Keratinocyte (primary cell): ENCODE measurements at regions not wholly inside any gene's neighbourhood (a gene's known extent, or its start where the extent isn't known, plus 50 kb on each side); places are given as distances from the start of the nearest gene placed in this dataset.
A peak's percentile ranks its signal among the peaks of the same experiment; 100 is the strongest.

Source experiments
- DNase-seq: peaks from one replicate; pipeline ENCODE4 v3.0.0-alpha.2; 2011; ENCODE audit warnings: low read depth, missing footprints, low spot score
- FAIRE-seq: peaks from 2 replicates; lab custom pipeline; 2011; peaks lifted over from hg19 to GRCh38; lab: Jason Lieb, UNC
- H2AFZ ChIP-seq: 2 replicates; pipeline ENCODE4 v1.6.0; 2012; ENCODE audit warnings: low read length, control low read depth, inconsistent platforms; ENCODE audit not compliant: control insufficient read depth
- H3K27ac ChIP-seq: 2 replicates; pipeline ENCODE4 v1.5.1; 2011; ENCODE audit warnings: low read length; ENCODE audit not compliant: control insufficient read depth, insufficient read depth
- H3K27me3 ChIP-seq: 3 replicates; pipeline ENCODE4 v1.6.0; 2011; ENCODE audit warnings: low read length; ENCODE audit not compliant: control insufficient read depth, insufficient read depth; ENCODE audit errors: extremely low read depth
- H3K36me3 ChIP-seq, 2 experiments: 2 replicates in 1 of 2; 3 replicates in 1 of 2; pipeline ENCODE4 v1.5.1; 2011; ENCODE audit warnings: low read length in 2 of 2, mild to moderate bottlenecking in 1 of 2; ENCODE audit not compliant: control insufficient read depth in 2 of 2, insufficient read depth in 2 of 2; ENCODE audit errors: extremely low read depth in 1 of 2
- H3K4me1 ChIP-seq: 3 replicates; pipeline ENCODE4 v1.5.1; 2011; ENCODE audit warnings: low read length; ENCODE audit not compliant: control insufficient read depth, insufficient read depth; ENCODE audit errors: extremely low read depth
- H3K4me2 ChIP-seq: 3 replicates; pipeline ENCODE4 v1.6.0; 2011; ENCODE audit warnings: low read depth, low read length; ENCODE audit not compliant: control insufficient read depth, insufficient read depth; ENCODE audit errors: extremely low read depth
- H3K4me3 ChIP-seq, 3 experiments: fragments of 200-600 bp in 1 of 3; sonication (generic) in 1 of 3; 2 replicates in 2 of 3; 3 replicates in 1 of 3; pipeline ENCODE4 v1.5.1; 2011 to 2016; ENCODE audit warnings: low read length in 3 of 3, mild to moderate bottlenecking in 3 of 3, control low read depth in 2 of 3, inconsistent platforms in 1 of 3, low read depth in 1 of 3, mixed read lengths in 1 of 3, mixed run types in 1 of 3, moderate library complexity in 1 of 3; ENCODE audit not compliant: control insufficient read depth in 2 of 3, insufficient read depth in 2 of 3; ENCODE audit errors: extremely low read depth in 1 of 3
- H3K79me2 ChIP-seq: 2 replicates; pipeline ENCODE4 v1.6.0; 2012; ENCODE audit warnings: low read length; ENCODE audit not compliant: control insufficient read depth, insufficient read depth
- H3K9ac ChIP-seq: 3 replicates; pipeline ENCODE4 v1.6.0; 2011; ENCODE audit warnings: low read length; ENCODE audit not compliant: control insufficient read depth, insufficient read depth; ENCODE audit errors: extremely low read depth
- H3K9me1 ChIP-seq: 3 replicates; pipeline ENCODE4 v1.6.0; 2011; ENCODE audit warnings: low read length; ENCODE audit not compliant: control insufficient read depth, insufficient read depth; ENCODE audit errors: extremely low read depth
- H3K9me3 ChIP-seq: 2 replicates; pipeline ENCODE4 v1.5.1; 2012; ENCODE audit warnings: low read depth, low read length; ENCODE audit not compliant: control insufficient read depth
- H4K20me1 ChIP-seq: 3 replicates; pipeline ENCODE4 v1.6.0; 2011; ENCODE audit warnings: low read length; ENCODE audit not compliant: control insufficient read depth, insufficient read depth; ENCODE audit errors: extremely low read depth
- CTCF ChIP-seq, 3 experiments: IDR thresholded peaks in 1 of 3; conservative IDR thresholded peaks in 1 of 3; optimal IDR thresholded peaks in 1 of 3; 2 replicates in 2 of 3; 3 replicates in 1 of 3; pipeline versions ENCODE3 to v1.5.1; 2011; ENCODE audit warnings: low read length in 3 of 3, mild to moderate bottlenecking in 3 of 3, moderate library complexity in 2 of 3, control low read depth in 1 of 3, inconsistent platforms in 1 of 3; ENCODE audit not compliant: insufficient read depth in 2 of 3; ENCODE audit errors: extremely low read depth in 1 of 3
- EZH2 ChIP-seq: IDR thresholded peaks from one replicate; pipeline ENCODE4 v1.6.1; 2012; ENCODE audit warnings: inconsistent platforms, mild to moderate bottlenecking, low read length, moderate library complexity
- dilution Hi-C: fragments of 300-500 bp; cut with MboI; formaldehyde crosslinking; loops from one replicate; pipeline ENCODE4 v1.7.0; 2020; ENCODE audit warnings: low sequenced_read_pairs; ENCODE audit not compliant: extremely low pct_ligation_motif_present

GRCh38 chr9:110050925-110051355 lies 157.0 kb downstream of the C9orf152 start:
- FAIRE-seq (peak; percentile 23), DNase-seq (peak; percentile 67)
- TF ChIP-seq CTCF (optimal IDR thresholded peaks at IDR 0.05 in 1 of 3, IDR thresholded peaks at IDR 0.05 in 1 of 3, conservative IDR thresholded peaks at IDR 0.05 in 1 of 3; ENCODE audit: extremely low read depth in 1 of 3, insufficient read depth in 2 of 3, low read length in 3 of 3): no peak
- Histone ChIP-seq H3K9me1 (peaks cover 5% of the 10 kb centered on the region), H3K27me3 (no peaks in the 10 kb centered on the region), H3K4me3 (peak overlapping the region; percentile 58 to 99 (median 82)), H3K4me2 (peak overlapping the region; percentile 57), H3K9ac (no peak overlapping the region), H3K36me3 (peaks cover 2 to 5% of the 10 kb centered on the region in 2 experiments), H3K27ac (peak overlapping the region; percentile 68), H3K79me2 (peaks cover 68% of the 10 kb centered on the region), H4K20me1 (peaks cover 16% of the 10 kb centered on the region), H3K4me1 (peaks cover 26% of the 10 kb centered on the region), H2AFZ (no peak overlapping the region), H3K9me3 (no peaks in the 10 kb centered on the region)
- dilution Hi-C loops: loop anchor here (25.0 kb wide), 1 partner anchor 139 kb away; no protein-coding TSS in a partner anchor

GRCh38 chr9:110056062-110056461 lies 151.9 kb downstream of the C9orf152 start:
- no peak for FAIRE-seq
- Histone ChIP-seq H3K79me2 (peaks cover 98% of the 10 kb centered on the region), H3K36me3 (peaks cover 4 to 15% of the 10 kb centered on the region in 2 experiments)

More at GRCh38 chr9:110056062-110056461, 151.9 kb downstream of the C9orf152 start:
- no peak overlapping the region for H3K27ac ChIP-seq
- no peak overlapping the region for H2AFZ ChIP-seq
- no peak overlapping the region for H3K9ac ChIP-seq
- H3K4me2 ChIP-seq: no peak overlapping the region
- no peak for DNase-seq
- H3K4me1 ChIP-seq: peaks cover 12% of the 10 kb centered on the region
- peaks cover 32% of the 10 kb centered on the region for H4K20me1 ChIP-seq
- H3K4me3 ChIP-seq: no peak overlapping the region
- no peak for TF ChIP-seq EZH2
- H3K27me3 ChIP-seq: no peaks in the 10 kb centered on the region
- dilution Hi-C loops: loop anchor here (25.0 kb wide), 1 partner anchor 144 kb away; no protein-coding TSS in a partner anchor
- no peaks in the 10 kb centered on the region for H3K9me3 ChIP-seq
- H3K9me1 ChIP-seq: peaks cover 8% of the 10 kb centered on the region
